ENCODE measurements at regions not wholly inside any gene's neighbourhood (a gene's known extent, or its start where the extent isn't known, plus 50 kb on each side); places are given as distances from the start of the nearest gene placed in this dataset.

DNA sequence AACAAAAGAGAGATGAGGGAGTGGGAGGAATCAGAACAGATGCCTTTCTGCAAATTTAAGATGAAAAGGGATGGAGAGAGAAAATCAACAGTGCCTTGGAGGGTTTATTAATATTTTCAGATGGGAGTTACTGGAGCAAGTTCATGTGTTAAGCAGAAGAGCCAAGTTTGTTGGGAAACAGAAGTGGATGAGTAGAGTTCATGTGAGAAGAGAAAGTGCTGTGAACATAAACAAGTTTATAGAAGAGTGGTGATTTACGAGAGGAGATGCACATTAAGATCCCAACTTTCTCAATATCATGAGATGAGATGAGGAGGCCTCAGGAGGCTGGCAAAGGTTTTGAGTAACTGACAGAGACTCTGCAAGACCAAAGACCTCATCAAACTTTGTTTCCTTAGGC, 274.1 kb upstream of the HTR2A start:
- no peak for TF ChIP-seq CTCF (IDR thresholded peaks at IDR 0.05; ENCODE audit: insufficient read depth, low read length, poor library complexity, severe bottlenecking)
- TF ChIP-seq EZH2phosphoT487 (conservative IDR thresholded peaks at IDR 0.05; ENCODE audit: low read length): no peak
